Stimulated activated CD8-positive, alpha-beta memory T cell treated with anti-CD3 and anti-CD28 coated beads, Interleukin-12 subunit alpha, Interleukin-12 subunit beta, amount 100 ng/mL, for 24 hours (primary cell): ENCODE measurements at regions not wholly inside any gene's neighbourhood (a gene's known extent, or its start where the extent isn't known, plus 50 kb on each side); places are given as distances from the start of the nearest gene placed in this dataset.

Experiments used
- DNase-seq: peaks from one replicate; pipeline ENCODE4 v3.0.0-alpha.2; 2020; ENCODE audit errors: extremely low read depth

GRCh38 chr11:69931060-69931910 is 112.1 kb upstream of the FGF3 start:
- no peak for DNase-seq

DNA sequence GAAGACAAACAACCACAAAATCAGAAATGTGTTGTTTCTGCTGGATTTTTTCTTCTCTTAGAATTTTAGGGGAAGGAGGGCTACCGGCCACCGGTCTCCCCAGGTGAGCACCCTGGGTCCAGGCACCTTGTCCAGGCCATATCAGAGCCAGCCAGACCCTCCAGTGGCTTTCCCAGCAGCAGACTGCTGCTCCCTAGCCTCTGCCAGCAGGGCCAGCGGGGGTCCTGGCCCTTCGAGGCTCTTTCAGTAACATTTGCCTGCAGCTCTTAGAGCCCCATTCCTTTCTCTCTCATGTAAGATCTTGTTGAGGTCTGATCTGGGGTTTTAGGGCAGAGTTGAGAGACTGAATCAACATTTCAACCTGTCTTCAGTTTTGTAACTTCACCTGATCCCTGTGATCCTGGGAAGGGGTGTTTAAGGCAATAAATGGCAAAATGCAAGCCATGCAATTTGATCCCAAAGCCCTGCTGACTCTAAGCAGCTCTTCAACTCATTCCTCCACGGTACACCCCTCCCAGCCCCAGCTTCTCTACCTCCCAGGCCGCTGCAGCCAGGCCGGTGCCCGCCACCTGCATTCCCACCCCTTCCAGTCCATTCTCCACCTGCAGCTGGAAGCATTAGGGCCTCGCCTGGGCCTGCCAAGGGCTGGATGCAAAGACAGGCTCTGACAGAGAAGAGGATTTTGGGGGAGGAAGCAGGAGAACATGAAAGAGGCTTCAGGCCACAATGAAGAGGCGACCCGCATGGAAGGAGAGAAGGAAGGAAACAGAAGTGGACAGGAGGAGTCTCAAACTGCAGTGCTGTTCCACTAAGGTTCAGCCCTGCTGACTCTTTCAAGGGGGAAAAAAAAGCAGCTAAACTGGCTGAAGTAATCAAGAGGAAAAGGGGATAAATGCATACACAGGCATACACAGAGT is 113.0 kb upstream of the FGF3 start:
- no peak for DNase-seq

DNA sequence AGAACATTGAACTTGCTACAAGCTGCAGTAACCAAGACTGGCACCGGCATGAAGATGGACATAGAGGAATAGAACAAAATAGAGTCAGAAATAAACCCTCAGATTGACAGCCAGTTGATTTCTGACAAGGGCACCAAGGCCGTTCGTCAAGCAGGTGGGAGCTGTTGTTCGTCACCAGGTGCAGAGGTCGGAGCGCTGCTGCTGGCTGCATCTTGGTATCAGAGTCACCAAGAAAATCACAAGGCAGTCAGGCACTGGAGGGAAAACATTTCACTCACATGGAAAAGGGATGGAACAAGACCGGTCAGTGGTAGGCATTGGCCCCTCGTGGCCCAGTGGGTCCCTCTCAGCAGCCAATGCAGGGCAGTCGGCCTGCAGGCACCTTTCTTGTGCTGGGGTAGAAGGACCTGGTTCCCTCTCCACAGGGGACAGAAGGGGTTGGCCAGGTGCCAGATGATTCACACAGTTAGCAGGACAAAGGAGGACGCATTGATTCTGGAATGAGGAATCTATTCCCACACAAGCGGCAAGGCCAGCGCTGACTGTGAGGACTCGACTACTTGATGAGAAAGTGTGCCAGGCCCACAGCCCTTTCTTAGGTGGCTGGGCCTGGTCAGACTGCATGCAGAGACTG is 115.8 kb upstream of the FGF3 start:
- DNase-seq = no peak

- no peak for DNase-seq
Measured at GRCh38 chr11:69935941-69936505, 116.8 kb upstream of the FGF3 start.

DNA sequence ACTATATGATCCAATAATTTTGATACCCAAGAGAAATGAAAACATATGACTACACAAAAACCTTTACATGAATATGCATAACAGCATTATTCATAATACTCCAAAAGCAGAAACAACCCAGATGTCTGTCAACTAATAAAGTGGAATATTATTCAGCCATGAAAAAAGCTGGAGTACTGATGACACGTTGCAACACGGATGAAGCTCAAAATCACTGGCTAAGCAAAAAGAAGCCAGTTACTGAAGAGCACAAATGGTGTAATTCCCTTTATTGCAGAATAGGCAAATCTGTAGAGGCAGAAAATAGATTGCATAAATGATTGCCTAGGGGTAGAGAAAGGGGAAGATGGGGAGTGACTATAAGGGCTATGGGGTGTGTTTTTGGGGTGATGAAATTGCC is 117.6 kb upstream of the FGF3 start:
- no peak for DNase-seq

DNA sequence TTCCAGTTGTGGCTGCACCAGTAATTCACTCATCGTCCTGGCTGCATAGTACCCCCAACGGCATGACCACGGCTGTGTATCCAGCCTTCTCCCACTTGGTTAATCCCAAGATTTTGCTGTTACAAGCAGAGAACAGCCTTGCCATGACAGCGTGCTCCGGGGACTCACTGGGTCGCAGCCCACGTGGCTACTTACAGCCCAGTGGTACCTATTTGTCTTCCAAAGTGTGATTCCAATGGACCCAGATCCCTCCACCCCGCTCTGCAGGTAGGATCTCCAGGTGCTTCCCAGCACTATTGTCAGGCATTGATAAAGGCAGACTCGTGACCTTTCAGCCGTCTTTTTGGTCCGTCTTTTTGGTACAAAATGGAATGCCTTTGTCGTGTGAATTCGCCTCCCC is 119.0 kb upstream of the FGF3 start:
- DNase-seq = no peak

DNA sequence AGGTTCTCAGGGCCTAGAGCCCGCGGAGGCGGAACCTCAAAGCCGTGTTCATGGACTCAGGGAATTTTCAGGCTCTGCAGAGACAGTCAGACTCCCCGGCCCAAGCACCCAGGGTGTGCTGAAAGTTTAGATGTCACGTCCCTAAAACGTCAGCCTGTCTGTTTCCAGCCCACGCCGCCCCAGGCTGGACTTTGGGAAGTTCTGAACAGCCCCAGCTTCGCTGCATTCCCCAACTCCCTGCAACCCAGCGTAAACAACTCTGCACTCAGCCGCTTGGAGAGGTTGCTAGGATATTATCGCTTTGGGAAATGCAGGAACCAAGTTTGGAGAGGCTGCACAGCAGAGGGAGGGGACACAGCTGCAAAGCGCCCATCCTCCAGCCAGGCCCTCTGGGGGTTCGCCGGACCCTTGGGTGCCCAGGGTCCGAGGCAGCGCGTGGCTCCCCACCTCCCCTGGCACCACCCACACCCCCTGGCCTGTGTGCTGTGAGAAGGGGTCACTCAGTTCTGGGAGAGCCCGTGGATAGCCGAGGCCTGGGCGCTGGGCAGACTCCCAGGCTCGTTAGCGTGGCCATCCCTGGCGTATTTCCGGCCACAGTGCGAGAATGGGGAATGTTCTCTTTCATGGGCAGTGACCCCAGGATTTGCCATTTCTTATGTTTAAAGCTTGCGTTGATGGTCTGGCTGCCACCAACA is 120.5 kb upstream of the FGF3 start:
- no peak for DNase-seq

GRCh38 chr11:69940246-69940610 is 121.0 kb upstream of the FGF3 start:
- DNase-seq = no peak

DNA sequence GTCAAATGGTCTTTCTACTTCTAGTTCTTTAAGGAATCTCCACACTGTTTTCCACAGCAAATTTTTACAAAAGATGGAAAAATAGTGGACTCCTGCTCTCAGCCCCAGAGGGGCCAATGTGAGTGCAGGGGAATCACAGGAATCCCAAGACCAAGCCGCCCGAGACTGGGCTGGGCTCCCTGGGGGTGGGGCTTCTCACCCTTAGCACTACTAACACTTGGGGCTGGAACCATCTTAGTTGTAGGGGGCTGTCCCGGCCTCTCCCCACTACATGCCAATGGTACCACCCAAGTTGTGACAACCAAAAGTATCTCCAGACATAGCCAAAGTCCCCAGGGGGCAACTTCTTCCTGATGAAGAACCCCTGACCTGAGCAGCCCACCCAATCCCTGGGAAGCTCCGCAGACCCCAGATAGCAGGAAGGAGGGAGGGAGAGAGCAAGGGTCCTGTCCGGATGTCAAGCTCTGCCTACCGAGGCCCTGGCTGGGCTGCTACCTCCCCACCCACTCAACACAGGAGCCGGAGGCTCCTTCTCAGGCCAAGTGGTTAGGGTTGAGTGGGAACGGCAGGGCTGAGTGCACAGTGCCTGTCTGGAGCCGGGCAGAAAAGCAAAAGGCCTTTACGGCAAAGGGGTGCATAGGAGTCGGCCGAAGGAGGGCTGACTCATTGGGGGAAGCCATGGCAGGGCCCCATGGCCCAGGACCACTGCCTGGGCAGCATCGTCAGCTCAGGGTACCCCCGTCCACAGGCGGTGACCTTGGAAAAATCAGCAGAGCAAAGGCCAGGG is 122.5 kb upstream of the FGF3 start:
- DNase-seq = no peak

- DNase-seq = no peak
Measured at GRCh38 chr11:69942333-69942820, 123.2 kb upstream of the FGF3 start.

GRCh38 chr11:69943066-69943465 is 123.8 kb upstream of the FGF3 start:
- DNase-seq = no peak

- no peak for DNase-seq
Measured at GRCh38 chr11:69943506-69943905, 124.3 kb upstream of the FGF3 start.

DNA sequence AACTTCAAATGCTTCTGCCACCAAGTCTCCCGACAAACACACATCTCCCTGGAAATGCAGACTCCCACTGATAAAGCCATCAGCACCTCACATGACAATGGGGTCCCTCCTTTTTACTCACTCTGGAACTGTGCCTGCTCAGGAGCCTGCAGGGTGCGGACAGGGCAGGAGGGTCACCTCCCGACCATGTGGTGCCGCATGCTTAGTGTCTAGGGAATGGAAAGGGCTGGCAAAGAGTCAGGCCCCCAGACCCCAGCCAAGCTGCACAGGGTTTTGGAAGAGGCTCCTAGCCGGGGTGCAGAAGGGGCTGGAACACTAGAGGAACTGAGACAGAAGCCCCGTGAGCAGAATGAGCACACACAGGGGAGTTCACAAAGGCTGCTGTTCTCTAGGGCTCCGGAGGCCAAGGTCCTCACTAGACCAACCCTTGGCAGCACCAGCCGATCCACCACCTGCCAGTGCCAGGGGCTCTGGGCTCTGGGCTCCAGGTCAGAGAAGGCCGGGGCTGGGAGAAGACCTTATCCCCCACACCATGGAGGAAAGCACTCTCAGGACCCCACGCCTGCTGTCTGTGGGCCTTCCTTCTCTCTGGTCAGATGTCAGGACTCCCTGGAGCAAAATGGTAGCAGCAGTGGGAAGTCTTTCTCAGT is 125.1 kb upstream of the FGF3 start:
- no peak for DNase-seq

DNA sequence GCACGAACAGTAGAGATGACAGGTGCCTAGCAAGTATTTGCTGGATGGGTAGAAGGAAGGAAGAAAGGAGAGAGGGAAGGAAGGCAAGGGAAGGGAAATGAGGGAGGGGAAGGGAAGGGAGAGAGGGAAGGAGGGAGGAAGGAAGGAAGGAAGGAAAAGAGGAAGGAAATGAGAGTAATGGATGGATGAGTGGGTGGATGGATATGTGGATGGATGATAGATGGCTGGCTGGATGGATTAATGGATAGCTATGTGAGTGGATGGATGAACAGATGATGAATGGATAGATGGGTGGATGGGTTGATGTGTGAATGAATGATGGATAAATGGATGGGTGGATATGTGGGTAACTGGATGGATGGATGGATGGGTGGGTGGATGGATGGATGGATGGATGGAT is 125.9 kb upstream of the FGF3 start:
- no peak for DNase-seq

GRCh38 chr11:69947059-69947792 is 128.0 kb upstream of the FGF3 start:
- no peak for DNase-seq

DNA sequence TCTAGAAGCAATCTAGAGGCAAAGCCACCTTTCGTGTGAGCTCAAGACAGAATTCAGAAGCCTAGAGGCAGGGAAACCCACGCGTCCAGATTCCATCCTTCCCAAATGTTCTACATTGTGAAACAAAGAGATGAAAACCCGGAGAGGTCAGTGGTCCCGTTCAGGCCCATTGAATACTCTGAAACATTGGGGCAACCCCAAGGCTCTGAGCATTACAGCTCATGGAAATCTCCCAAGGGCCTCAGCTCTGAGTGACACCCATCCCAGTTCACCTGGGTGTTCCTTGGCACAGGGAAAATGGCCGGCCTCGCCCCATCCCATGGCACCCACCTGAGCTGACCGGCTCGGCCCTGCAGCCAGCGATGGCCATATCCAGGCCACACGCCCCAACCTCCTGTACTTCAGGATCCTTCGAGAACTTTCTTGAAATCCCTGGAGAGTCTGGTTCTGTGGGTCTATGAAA is 128.6 kb upstream of the FGF3 start:
- DNase-seq = no peak

- no peak for DNase-seq
Measured at GRCh38 chr11:69948256-69949141, 129.3 kb upstream of the FGF3 start.

- DNase-seq = no peak
Measured at GRCh38 chr11:69949327-69949726, 128.8 kb upstream of the ANO1 start.
